AG09309 (cell line): ENCODE measurements at regions not wholly inside any gene's neighbourhood (a gene's known extent, or its start where the extent isn't known, plus 50 kb on each side); places are given as distances from the start of the nearest gene placed in this dataset.

Experiments used
- DNase-seq: peaks from one replicate; pipeline ENCODE4 v3.0.0-alpha.2; 2010; ENCODE audit warnings: low read depth
- H3K4me3 ChIP-seq: 2 replicates; pipeline ENCODE4 v1.5.1; 2011; ENCODE audit warnings: mild to moderate bottlenecking, low read depth, low read length, moderate library complexity; ENCODE audit not compliant: control insufficient read depth
- TF ChIP-seq, protein P1 (sequence below): IDR thresholded peaks from 2 replicates; pipeline ENCODE4 v1.5.1; 2011; ENCODE audit warnings: mild to moderate bottlenecking, low read depth, low read length, inconsistent platforms; ENCODE audit not compliant: insufficient read depth, control insufficient read depth; ENCODE audit errors: missing control alignments

DNA sequence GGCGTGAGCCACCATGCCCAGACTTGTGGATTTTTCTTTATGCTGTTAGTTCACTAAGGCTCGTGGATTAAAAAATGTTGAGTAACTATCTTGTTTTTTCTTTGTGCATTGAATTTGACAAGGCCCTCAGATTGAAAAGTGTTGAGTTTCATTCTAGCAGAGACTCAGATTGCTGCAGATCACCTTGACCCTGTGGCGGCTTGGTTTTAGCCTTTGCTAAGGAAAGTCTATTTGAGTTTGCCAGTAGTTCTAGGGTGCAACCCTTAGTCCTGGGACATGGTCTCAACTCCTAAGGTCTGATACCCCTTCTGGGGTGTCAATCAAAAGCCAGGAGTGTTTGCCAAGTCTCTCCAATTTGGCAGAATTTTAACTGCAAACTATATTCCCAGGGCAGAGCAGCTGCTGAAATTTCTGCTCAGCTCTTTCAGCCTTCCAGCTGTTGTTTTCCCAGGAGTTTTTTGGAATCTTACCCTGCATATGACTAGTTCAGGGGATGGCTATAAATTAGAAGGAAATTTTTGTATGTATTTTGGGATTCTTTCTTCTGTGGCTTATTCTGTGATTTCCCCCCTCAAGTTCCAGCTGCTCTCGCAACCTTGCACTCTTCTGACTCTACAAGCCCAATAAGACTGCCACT lies 84.3 kb upstream of the HAND1 start:
- TF ChIP-seq, protein P1, sequence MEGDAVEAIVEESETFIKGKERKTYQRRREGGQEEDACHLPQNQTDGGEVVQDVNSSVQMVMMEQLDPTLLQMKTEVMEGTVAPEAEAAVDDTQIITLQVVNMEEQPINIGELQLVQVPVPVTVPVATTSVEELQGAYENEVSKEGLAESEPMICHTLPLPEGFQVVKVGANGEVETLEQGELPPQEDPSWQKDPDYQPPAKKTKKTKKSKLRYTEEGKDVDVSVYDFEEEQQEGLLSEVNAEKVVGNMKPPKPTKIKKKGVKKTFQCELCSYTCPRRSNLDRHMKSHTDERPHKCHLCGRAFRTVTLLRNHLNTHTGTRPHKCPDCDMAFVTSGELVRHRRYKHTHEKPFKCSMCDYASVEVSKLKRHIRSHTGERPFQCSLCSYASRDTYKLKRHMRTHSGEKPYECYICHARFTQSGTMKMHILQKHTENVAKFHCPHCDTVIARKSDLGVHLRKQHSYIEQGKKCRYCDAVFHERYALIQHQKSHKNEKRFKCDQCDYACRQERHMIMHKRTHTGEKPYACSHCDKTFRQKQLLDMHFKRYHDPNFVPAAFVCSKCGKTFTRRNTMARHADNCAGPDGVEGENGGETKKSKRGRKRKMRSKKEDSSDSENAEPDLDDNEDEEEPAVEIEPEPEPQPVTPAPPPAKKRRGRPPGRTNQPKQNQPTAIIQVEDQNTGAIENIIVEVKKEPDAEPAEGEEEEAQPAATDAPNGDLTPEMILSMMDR: no peak
- H3K4me3 ChIP-seq: no peak overlapping the region
- no peak for DNase-seq

DNA sequence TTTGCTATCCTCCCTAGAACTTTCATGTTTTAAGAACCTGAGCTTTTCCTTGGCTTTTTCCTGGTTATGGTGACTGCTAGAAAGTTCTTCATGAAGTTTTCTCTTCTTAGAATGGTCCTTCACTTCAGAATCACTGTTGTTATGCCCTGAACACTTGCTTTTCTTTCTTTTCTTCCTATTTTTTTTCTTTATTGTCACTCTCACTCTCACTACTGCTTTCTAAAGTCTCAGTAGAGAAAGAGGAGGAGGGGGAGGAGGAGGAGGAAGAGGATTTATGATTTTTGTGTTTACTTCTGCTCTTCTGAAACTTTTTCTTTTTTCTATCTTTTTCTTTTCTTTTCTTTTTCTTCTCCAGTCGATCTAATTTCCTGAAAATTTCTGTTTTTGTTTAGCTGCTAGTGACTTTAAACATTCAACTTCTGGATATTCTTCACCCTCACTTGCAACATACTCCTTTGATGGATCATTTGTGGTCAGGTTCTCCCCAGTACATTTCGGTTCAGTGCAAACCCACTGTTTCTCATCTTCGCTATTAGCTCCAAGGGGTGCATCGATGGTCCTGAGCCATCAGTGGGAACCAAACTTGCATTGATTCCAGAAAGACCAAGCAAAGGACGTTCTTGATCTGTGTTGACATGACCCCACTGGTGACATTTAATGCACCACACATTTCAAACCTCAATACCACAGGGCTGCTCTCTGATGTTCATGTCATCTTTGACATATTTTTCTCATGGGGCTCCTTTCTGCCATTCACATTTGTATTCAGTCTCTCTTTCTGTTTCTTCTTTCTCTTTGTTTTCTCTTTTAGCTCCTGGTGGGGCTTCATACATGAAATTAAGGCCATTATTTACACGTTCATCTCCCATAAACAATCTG lies 81.6 kb upstream of the HAND1 start:
- H3K4me3 ChIP-seq: no peak overlapping the region
- TF ChIP-seq, protein P1: no peak
- no peak for DNase-seq

DNA sequence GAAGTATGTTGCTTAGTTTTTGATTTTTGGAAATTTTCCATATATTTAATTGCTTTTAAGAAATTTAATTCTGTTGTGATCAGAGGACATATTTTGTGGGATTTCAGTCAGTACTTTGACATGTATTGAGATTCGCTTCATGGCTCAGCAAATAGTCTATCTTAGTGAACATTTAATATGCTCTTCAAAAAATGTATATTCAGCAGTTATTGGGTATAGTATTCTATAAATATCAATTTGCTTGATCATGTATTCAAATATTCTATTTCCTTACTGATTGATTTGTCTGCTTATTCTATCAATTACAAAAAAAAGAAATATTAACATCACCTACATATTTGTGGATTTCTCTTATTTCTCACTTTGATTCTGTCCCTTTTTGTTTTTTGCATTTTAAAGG lies 79.5 kb upstream of the HAND1 start:
- no peak for DNase-seq
- TF ChIP-seq, protein P1: no peak
- H3K4me3 ChIP-seq: no peak overlapping the region

DNA sequence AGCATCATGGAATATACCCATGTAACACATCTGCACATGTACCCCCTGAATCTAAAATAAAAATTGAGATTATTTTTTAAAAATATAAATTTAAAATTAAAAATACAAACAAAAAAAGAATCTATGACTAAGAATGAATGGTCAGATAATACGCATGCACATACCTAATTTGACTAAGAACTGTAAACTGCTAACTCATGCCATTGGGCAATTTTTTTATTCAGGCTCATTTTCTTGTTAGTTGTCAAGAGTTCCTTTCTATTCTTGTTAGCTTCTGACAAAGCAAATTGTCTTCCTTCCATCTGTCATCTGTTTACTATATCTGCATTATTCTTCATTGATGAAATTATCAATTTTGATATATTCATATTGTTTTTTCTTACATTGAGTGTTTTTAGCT lies 69.5 kb upstream of the HAND1 start:
- no peak overlapping the region for H3K4me3 ChIP-seq
- TF ChIP-seq, protein P1: no peak
- DNase-seq: no peak

DNA sequence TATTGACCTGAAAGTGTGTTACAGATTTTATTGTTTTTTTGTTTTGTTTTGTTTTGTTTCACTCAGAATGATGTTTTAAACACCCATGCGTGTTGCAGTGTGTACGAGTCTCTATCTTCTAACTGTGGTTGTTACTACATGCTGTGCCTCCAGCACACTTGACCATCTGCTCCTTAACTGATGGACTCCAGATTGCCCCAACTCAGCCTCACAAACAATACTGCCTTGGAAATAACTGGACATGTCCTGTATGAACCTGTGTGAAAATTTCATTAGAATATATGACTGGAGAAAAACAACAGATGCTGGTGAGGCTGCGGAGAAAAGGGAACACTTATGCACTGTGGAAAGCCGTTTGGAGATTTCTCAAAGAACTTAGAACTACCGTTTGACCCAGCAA lies 68.7 kb upstream of the HAND1 start:
- TF ChIP-seq, protein P1: no peak
- no peak for DNase-seq

DNA sequence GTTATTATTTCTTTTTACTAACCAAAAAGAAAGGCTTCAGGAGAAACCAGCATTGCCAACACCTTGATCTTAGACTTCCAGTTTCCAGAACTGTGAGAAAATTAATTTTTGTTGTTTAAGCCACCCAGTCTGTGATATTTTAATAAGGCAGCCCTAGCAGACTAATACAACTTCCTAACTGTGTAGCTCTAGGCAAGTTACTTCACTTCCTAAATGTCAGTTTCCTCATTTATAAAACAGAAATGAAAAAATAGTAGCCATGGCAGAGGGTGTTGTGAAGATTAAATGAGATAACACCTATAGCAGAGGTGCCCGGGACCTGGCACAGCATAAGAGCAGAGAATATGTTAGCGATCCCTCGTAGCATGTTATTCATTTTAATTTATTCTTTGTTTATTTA lies 66.6 kb upstream of the HAND1 start:
- TF ChIP-seq, protein P1: no peak
- no peak overlapping the region for H3K4me3 ChIP-seq
- DNase-seq: no peak

More for the DNA sequence above, 68.7 kb upstream of the HAND1 start:
- H3K4me3 ChIP-seq: no peak overlapping the region
